ENCODE measurements at regions not wholly inside any gene's neighbourhood (a gene's known extent, or its start where the extent isn't known, plus 50 kb on each side); places are given as distances from the start of the nearest gene placed in this dataset.

GRCh38 chr4:178311997-178312396, 869.8 kb upstream of the AGA start:
- DNase-seq = no peak

- DNase-seq = no peak
Observed at GRCh38 chr4:178314287-178314686, 872.0 kb upstream of the AGA start.

GRCh38 chr4:178316211-178316610, 874.0 kb upstream of the AGA start:
- DNase-seq = no peak

GRCh38 chr4:178320003-178320402, 877.8 kb upstream of the AGA start:
- DNase-seq = no peak

GRCh38 chr4:178322524-178323183, 880.4 kb upstream of the AGA start:
- no peak for DNase-seq

- DNase-seq = no peak
Observed at GRCh38 chr4:178329226-178329872, 887.1 kb upstream of the AGA start.

- DNase-seq = no peak
Observed at GRCh38 chr4:178333355-178333754, 891.1 kb upstream of the AGA start.

- DNase-seq = peak; percentile 2
Observed at GRCh38 chr4:178339769-178340168, 897.5 kb upstream of the AGA start.

GRCh38 chr4:178340468-178340867, 898.2 kb upstream of the AGA start:
- DNase-seq = no peak

GRCh38 chr4:178344096-178344495, 901.9 kb upstream of the AGA start:
- no peak for DNase-seq

GRCh38 chr4:178347111-178347510, 904.9 kb upstream of the AGA start:
- no peak for DNase-seq

- DNase-seq = no peak
Observed at GRCh38 chr4:178349601-178350000, 907.4 kb upstream of the AGA start.

- no peak for DNase-seq
Observed at GRCh38 chr4:178351185-178351584, 908.9 kb upstream of the AGA start.

GRCh38 chr4:178356725-178357124, 914.5 kb upstream of the AGA start:
- DNase-seq = no peak

GRCh38 chr4:178385481-178385880, 943.2 kb upstream of the AGA start:
- no peak for DNase-seq

GRCh38 chr4:178387756-178388155, 945.5 kb upstream of the AGA start:
- peak; percentile 66 for DNase-seq

- DNase-seq = no peak
Observed at GRCh38 chr4:178395798-178396197, 953.6 kb upstream of the AGA start.

- DNase-seq = no peak
Observed at GRCh38 chr4:178412455-178412854, 970.2 kb upstream of the AGA start.

GRCh38 chr4:178414042-178414441, 971.8 kb upstream of the AGA start:
- DNase-seq = no peak

- DNase-seq = no peak
Observed at GRCh38 chr4:178414881-178415446, 972.7 kb upstream of the AGA start.

- DNase-seq = no peak
Observed at GRCh38 chr4:178415925-178416324, 973.7 kb upstream of the AGA start.

- no peak for DNase-seq
Observed at GRCh38 chr4:178423366-178423765, 981.1 kb upstream of the AGA start.

- DNase-seq = no peak
Observed at GRCh38 chr4:178426871-178427270, 984.6 kb upstream of the AGA start.

- no peak for DNase-seq
Observed at GRCh38 chr4:178427663-178428062, 985.4 kb upstream of the AGA start.
